Endothelial cell of umbilical vein (primary cell): ENCODE measurements at regions not wholly inside any gene's neighbourhood (a gene's known extent, or its start where the extent isn't known, plus 50 kb on each side); places are given as distances from the start of the nearest gene placed in this dataset.

Experiments used
- BruUV-seq: library from RNA; stranded (reverse); fragments of 400-500 nt; replicated peaks from 2 replicates; lab custom pipeline; 2021; lab: Mats Ljungman, UMichigan
- CTCF ChIA-PET: fragments of 300-600, 350-600 bp; sonication (Branson Sonifier 250); formaldehyde crosslinking; loops from one replicate; lab custom pipeline; 2021; ENCODE audit warnings: antibody characterized with exemption, inconsistent platforms; lab: Charles Lee
- POLR2A ChIA-PET: fragments of 300-600, 350-600 bp; sonication (Branson Sonifier 250); formaldehyde crosslinking; loops from one replicate; lab custom pipeline; 2021; ENCODE audit warnings: antibody characterized with exemption, inconsistent platforms; lab: Charles Lee
- DNase-seq: peaks from one replicate; pipeline ENCODE4 v3.0.0-alpha.2; 2011; ENCODE audit warnings: low read depth, low spot score
- FAIRE-seq: peaks from 2 replicates; lab custom pipeline; 2011; peaks lifted over from hg19 to GRCh38; lab: Jason Lieb, UNC
- H2AFZ ChIP-seq: 2 replicates; pipeline ENCODE4 v1.6.0; 2012; ENCODE audit warnings: low read depth, low read length, control low read depth, inconsistent platforms
- H3K27ac ChIP-seq: 2 replicates; pipeline ENCODE4 v1.5.1; 2011; ENCODE audit warnings: low read depth, mild to moderate bottlenecking, control low read depth, low read length, moderate library complexity; ENCODE audit not compliant: insufficient read depth
- H3K27me3 ChIP-seq, 2 experiments: 2 replicates each; pipeline versions ENCODE4 v1.6.0 to v1.6.1; 2011; ENCODE audit warnings: low read length in 2 of 2, mixed read lengths in 1 of 2; ENCODE audit not compliant: control insufficient read depth in 2 of 2, insufficient read depth in 2 of 2
- H3K36me3 ChIP-seq, 2 experiments: 2 replicates in 1 of 2; 3 replicates in 1 of 2; pipeline ENCODE4 v1.5.1; 2011; ENCODE audit warnings: low read length in 2 of 2, mild to moderate bottlenecking in 1 of 2, moderate library complexity in 1 of 2; ENCODE audit not compliant: control insufficient read depth in 2 of 2, insufficient read depth in 2 of 2; ENCODE audit errors: extremely low read depth in 1 of 2
- H3K4me1 ChIP-seq: 3 replicates; pipeline ENCODE4 v1.5.1; 2011; ENCODE audit warnings: mild to moderate bottlenecking, low read length; ENCODE audit not compliant: control insufficient read depth, insufficient read depth; ENCODE audit errors: extremely low read depth
- H3K4me2 ChIP-seq: 2 replicates; pipeline ENCODE4 v1.6.1; 2011; ENCODE audit warnings: low read length, control low read depth, mixed read lengths; ENCODE audit not compliant: insufficient read depth
- H3K4me3 ChIP-seq, 3 experiments: fragments of 200-600 bp in 1 of 3; sonication (generic), shearing (Covaris generic) in 1 of 3; replicated peaks in 1 of 3; 2 replicates each; pipeline ENCODE4 v1.5.1; 2011 to 2016; ENCODE audit warnings: control low read depth in 3 of 3, low read length in 3 of 3, mild to moderate bottlenecking in 2 of 3, inconsistent platforms in 1 of 3, low read depth in 1 of 3, moderate library complexity in 1 of 3; ENCODE audit not compliant: insufficient read depth in 1 of 3
- H3K79me2 ChIP-seq: 2 replicates; pipeline ENCODE4 v1.6.0; 2012; ENCODE audit warnings: low read length, inconsistent platforms; ENCODE audit not compliant: control insufficient read depth, insufficient read depth
- H3K9ac ChIP-seq: replicated peaks from 2 replicates; pipeline ENCODE3; 2011; ENCODE audit warnings: low read length, control low read depth; ENCODE audit not compliant: insufficient read depth; ENCODE audit errors: extremely low read depth
- H3K9me1 ChIP-seq: replicated peaks from 3 replicates; pipeline ENCODE4 v1.6.0; 2011; ENCODE audit warnings: mild to moderate bottlenecking, low read length; ENCODE audit not compliant: control insufficient read depth, insufficient read depth; ENCODE audit errors: extremely low read depth
- H3K9me3 ChIP-seq: replicated peaks from 2 replicates; pipeline ENCODE4 v1.5.1; 2012; ENCODE audit warnings: low read length, inconsistent platforms; ENCODE audit not compliant: control insufficient read depth, insufficient read depth
- H4K20me1 ChIP-seq: replicated peaks from 2 replicates; pipeline ENCODE3; 2011; ENCODE audit warnings: mild to moderate bottlenecking, low read length; ENCODE audit not compliant: control insufficient read depth, insufficient read depth; ENCODE audit errors: extremely low read depth
- CTCF ChIP-seq, 2 donors: IDR thresholded peaks; 1 replicate in 1 of 2; 2 replicates in 1 of 2; pipeline ENCODE4 v1.5.1; 2011; ENCODE audit warnings: low read length in 2 of 2, mild to moderate bottlenecking in 2 of 2, moderate library complexity in 2 of 2, control low read depth in 1 of 2, inconsistent platforms in 1 of 2, low read depth in 1 of 2; ENCODE audit not compliant: insufficient read depth in 1 of 2; ENCODE audit errors: extremely low read depth in 1 of 2
- EZH2 ChIP-seq: IDR thresholded peaks from 2 replicates; pipeline ENCODE4 v1.6.1; 2012; ENCODE audit warnings: borderline replicate concordance, low read depth, mild to moderate bottlenecking, moderate library complexity, low read length, inconsistent platforms; ENCODE audit not compliant: severe bottlenecking
- FOS ChIP-seq: IDR thresholded peaks from 2 replicates; pipeline ENCODE4 v1.6.1; 2011; ENCODE audit warnings: mild to moderate bottlenecking, low read length, moderate library complexity, borderline replicate concordance; ENCODE audit not compliant: insufficient read depth
- GATA2 ChIP-seq: IDR thresholded peaks from 2 replicates; pipeline ENCODE4 v1.7.0; 2011; ENCODE audit warnings: low read depth, mild to moderate bottlenecking, moderate library complexity, mixed read lengths, low read length; ENCODE audit not compliant: insufficient read length, insufficient read depth
- JUN ChIP-seq: IDR thresholded peaks from 2 replicates; pipeline ENCODE4 v1.6.1; 2011; ENCODE audit warnings: borderline replicate concordance, low read depth; ENCODE audit not compliant: insufficient read length, insufficient read depth
- MYC ChIP-seq: IDR thresholded peaks from one replicate; pipeline ENCODE4 v1.6.1; 2011; ENCODE audit warnings: mild to moderate bottlenecking, low read depth, low read length
- POLR2A ChIP-seq: IDR thresholded peaks from 2 replicates; pipeline ENCODE4 v1.6.1; 2012; ENCODE audit warnings: low read depth, mild to moderate bottlenecking, control low read depth, low read length
- POLR2AphosphoS5 ChIP-seq: IDR thresholded peaks from 2 replicates; pipeline ENCODE4 v1.6.1; 2012; ENCODE audit warnings: low read depth, mild to moderate bottlenecking, control low read depth, low read length, moderate library complexity; ENCODE audit not compliant: insufficient read depth
- dilution Hi-C: fragments of 300-500 bp; cut with MboI; formaldehyde crosslinking; loops from one replicate; pipeline ENCODE4 v1.15.0; 2019; ENCODE audit warnings: low sequenced_read_pairs; ENCODE audit not compliant: extremely low pct_ligation_motif_present
- intact Hi-C: fragments of 100-400 bp; cut with micrococcal nuclease; formaldehyde crosslinking; loops from one replicate; pipeline ENCODE4 v1.10.0; 2022
- TF ChIP-seq, protein P1 (sequence below): IDR thresholded peaks from 2 replicates; pipeline ENCODE4 v1.6.1; 2011; ENCODE audit not compliant: insufficient read depth, insufficient read length

DNA sequence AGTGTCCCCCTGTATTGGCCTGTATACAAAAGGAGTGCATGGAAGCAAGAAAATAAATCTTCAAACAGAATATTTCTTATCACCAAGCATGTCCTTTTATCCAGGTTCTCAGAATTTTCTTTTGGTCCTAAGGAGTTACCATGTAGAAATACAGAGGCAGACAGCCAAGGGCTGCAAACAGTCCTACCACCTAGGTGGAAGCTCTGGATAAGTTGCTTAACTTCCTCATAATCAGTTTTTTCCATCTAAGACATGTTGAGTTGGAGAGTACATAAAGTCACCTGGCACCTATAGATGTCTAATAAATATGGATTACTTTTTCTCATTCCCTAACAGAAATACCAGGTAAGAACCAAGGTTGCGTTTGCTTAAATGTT, 57.0 kb upstream of the BLID start:
- H3K9me3 ChIP-seq = no peaks in the 10 kb centered on the region
- dilution Hi-C loops = no loop called here
- peak overlapping the region; percentile 6 for H3K4me2 ChIP-seq
- peaks cover 98% of the 10 kb centered on the region for H3K79me2 ChIP-seq
- H3K4me3 ChIP-seq = no peak overlapping the region
- no peak for FAIRE-seq
- CTCF ChIA-PET = interaction anchor here (0.8 kb wide), 1 partner anchor 30 kb away, joined by 3 read pairs; no protein-coding TSS in a partner anchor
- no TSS peak for BruUV-seq
- peaks cover 64% of the 10 kb centered on the region for H3K4me1 ChIP-seq
- POLR2A ChIA-PET = no interaction called here
- H4K20me1 ChIP-seq = no peaks in the 10 kb centered on the region
- no peaks in the 10 kb centered on the region for H3K36me3 ChIP-seq
- no peak for DNase-seq
- TF ChIP-seq FOS = peak; percentile 7
- no peak for TF ChIP-seq EZH2
- H3K27ac ChIP-seq = no peak overlapping the region
- no peaks in the 10 kb centered on the region for H3K27me3 ChIP-seq
- no peak overlapping the region for H2AFZ ChIP-seq
- intact Hi-C loops = no loop called here
- H3K9me1 ChIP-seq = no peaks in the 10 kb centered on the region
- H3K9ac ChIP-seq = no peak overlapping the region

- Histone ChIP-seq H3K27ac (no peak overlapping the region), H3K27me3 (no peaks in the 10 kb centered on the region), H3K9ac (no peak overlapping the region), H4K20me1 (no peaks in the 10 kb centered on the region), H3K4me1 (peaks cover 65% of the 10 kb centered on the region), H2AFZ (no peak overlapping the region), H3K9me1 (no peaks in the 10 kb centered on the region), H3K36me3 (no peaks in the 10 kb centered on the region), H3K4me2 (no peak overlapping the region), H3K4me3 (no peak overlapping the region), H3K9me3 (no peaks in the 10 kb centered on the region), H3K79me2 (peaks cover 98% of the 10 kb centered on the region)
- intact Hi-C loops = no loop called here
- BruUV-seq = no TSS peak
- no peak for DNase-seq
- dilution Hi-C loops = no loop called here
- POLR2A ChIA-PET = no interaction called here
- TF ChIP-seq, protein P1, sequence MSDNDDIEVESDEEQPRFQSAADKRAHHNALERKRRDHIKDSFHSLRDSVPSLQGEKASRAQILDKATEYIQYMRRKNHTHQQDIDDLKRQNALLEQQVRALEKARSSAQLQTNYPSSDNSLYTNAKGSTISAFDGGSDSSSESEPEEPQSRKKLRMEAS = no peak
- no peak for TF ChIP-seq MYC
- TF ChIP-seq POLR2A = no peak
- no peak for TF ChIP-seq GATA2
- TF ChIP-seq POLR2AphosphoS5 = no peak
- TF ChIP-seq EZH2 = no peak
- TF ChIP-seq FOS = no peak
- TF ChIP-seq CTCF (IDR thresholded peaks at IDR 0.05; ENCODE audit: extremely low read depth in 1 of 2, insufficient read depth in 1 of 2, low read depth in 1 of 2, low read length in 2 of 2) = no peak
- no peak for TF ChIP-seq JUN
- no peak for FAIRE-seq
- CTCF ChIA-PET = interaction anchor here (0.8 kb wide), 1 partner anchor 30 kb away, joined by 3 read pairs; no protein-coding TSS in a partner anchor
Measured at GRCh38 chr11:122172352-122173073, 56.5 kb upstream of the BLID start.
